HG02943 (cell line): ENCODE measurements at regions not wholly inside any gene's neighbourhood (a gene's known extent, or its start where the extent isn't known, plus 50 kb on each side); places are given as distances from the start of the nearest gene placed in this dataset.

Experiments used
- ATAC-seq: cut with Tn5 transposase; IDR thresholded peaks from one replicate; pipeline ENCODE4 v1.9.1; 2021; ENCODE audit warnings: mild to moderate bottlenecking, low read depth, moderate library complexity; ENCODE audit not compliant: unreplicated experiment

DNA sequence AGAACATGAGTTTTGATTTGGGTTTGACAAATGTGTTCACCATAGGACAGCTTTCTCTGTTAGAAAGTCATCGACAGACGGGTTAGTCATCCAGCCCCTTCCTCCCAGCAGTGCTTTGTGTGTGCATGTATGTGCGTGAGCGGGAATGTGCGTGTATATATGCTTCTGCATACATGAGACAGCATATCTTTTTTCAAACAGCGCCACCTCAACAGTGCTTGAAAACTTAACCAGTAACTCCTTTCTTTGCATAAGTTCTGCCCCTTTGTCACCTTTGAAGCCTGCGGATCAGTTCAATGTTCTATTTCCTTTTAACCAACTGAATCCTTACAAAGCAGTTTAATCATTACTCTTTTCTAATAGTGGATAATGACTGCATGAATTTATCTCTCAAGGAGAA, 351.4 kb downstream of the LPIN1 start:
- ATAC-seq = no peak

DNA sequence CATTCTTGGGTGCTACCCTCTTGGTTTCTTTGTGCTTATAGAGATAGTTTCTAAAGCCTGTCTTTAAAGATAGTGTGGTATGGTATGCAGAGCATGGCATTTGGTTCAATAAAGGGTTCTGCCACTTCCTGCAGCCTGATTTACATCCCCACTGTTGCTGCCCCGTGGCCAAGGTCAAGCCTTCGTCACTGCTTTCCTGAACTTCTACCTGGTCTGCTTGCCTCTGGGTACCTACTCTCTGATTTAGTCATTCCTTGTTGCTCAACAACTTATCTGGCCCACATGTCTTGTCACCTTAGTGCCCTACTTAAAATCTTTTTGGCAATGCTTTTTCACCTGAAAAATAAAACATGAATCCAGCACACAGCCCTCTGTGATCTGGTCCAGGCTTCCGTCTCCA, 352.9 kb downstream of the LPIN1 start:
- ATAC-seq = no peak

DNA sequence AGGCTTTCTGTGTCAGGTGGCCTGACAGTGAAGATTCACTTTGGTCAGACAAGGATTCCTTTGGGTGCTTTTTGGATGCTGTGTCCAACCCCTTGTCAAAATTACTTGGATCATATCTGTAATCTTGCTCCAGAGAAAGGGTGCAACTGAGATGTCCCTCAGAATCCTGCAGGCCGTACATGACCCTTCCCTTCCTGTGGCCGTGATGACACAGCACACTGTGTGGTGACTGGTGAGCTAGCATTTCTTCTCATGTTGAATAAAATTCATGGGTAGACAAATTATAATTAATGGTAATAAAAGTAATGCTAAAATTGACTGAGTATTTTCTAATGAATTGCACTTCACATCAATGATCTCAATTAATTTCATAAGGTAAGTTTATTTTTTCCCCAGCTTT, 356.2 kb downstream of the LPIN1 start:
- ATAC-seq = no peak

DNA sequence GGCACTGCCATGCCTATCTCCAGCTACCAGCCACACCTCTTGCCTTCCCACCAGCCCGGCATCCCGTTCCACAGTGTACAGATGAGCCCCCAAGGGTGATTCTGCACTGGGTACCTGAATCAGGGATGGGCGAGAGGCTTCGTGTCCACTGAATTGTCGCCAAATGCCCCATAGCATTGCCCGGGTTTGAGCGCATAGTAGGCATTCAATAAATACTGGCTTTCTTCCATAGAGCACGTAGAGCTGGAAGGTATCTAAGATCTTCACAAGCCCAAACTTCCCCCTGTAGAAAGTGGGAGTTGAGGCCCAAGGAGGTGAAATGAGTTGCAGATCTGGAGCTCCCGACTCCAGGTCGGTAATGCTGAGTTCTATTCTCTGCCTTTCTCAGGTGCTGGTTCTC, 358.7 kb downstream of the LPIN1 start:
- ATAC-seq = no peak

DNA sequence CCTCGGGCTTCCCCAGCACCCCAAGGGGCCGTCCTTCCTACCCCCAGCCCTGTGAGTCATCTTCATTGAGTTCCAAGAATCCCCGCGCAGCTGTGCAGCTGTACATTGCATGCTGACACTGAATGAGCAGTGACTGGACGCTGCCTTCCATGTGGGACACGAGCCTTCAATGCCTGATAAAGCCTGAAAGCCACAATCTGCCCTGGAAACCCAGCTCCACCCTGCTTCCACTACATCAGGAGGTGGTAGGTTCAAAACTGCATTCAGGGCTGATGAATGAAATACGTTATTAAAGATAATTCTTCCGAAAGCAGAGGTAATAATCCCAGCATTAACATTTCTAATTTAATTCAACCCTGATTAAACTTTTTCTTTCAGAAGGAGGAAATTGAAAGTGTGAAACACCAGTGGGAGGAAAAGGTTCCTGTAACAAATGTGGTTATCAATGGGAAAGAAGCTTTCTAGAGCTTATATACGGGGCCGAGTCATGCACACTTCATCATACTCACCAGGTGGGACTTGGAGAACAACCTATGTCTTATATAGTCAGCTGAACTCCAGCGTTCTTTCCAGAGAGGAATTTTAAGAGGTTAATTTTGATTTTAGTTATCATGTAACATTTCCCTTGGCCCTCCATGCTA, 360.1 kb downstream of the LPIN1 start:
- ATAC-seq = no peak

DNA sequence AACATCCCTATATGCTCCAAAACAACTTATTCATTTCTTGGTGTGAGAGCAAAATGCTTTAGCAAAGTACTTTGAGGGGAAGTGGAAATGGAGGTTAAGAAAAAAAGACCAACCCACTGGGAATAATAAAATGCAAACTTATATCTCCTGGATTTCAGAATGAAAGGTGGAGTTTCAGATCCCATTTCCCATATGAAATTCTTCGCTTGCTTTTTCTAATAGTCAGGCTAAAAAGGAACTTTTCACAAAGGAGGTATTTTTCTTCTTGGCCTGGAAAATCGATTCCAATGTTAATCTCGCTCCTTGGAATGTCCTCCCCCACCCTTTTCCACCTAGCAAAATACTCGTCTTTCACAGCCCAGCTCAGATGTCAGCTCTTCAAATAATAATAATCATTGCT, 360.9 kb downstream of the LPIN1 start:
- no peak for ATAC-seq

DNA sequence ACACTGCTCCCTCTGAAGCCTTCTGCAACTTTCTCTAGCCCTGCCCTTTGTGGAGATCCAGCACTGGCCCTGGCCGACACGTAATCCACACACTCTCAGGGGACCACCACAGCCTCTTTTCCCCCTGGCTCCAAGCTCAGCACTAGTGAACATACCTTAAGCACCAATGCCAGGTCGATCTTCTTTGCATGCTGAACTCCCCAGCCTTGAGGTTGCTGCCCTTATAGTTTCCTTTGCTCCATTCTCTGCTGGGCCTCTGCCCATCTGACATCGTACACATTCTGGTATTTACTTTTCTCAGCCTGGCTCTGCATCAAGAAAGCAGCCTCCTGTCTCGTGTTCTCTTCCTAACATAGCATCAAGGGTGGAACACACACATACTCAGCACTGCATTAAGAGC, 361.5 kb downstream of the LPIN1 start:
- ATAC-seq = no peak

DNA sequence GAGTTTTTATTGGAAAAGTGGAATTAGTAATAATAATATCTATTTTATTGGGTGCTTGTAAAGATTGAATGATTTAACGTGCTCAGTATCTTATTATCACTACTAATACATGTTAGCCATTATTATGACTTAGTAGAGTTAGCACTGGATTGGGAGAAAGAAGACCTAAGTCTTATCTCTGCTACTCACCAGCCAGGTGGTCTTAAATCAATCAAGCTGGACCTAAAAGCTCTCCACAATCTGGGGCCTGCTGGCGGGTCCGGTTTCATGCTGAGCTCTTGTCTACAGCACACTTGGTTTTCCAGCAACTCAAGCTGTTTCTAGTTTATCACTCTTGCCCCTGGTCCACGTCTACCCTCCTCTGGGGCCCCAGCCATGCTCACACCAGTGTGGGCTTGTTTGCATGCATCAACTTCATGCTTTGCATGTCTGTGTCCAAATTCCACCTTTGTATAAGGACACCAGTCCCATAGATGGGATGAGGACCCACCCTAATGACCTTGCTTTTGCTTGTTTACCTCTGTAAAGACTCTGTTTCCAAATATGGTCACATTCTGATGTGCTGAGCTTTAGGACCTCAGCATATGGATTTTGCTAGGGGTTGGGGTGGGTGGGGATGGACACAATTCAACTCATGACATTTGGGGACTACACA, 363.1 kb downstream of the LPIN1 start:
- no peak for ATAC-seq

DNA sequence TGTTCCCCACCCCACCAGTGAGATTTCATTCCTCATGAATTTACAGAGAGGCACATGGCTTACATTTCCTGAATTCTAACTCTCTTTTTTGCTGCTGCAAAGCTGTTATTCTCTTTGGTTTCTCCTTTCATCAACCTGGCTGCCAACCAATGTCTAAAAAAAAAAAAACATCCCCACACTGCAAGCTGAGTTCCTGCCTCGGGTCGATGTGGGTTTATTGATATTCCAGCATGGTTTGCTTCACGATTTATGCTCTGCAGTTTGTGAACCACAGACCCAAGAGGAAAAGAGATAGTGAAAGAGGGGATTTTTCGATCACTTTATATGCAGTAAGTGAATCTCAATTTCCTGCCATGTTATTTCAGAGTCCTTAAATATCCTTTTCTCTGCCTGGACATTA, 363.6 kb downstream of the LPIN1 start:
- ATAC-seq = no peak

DNA sequence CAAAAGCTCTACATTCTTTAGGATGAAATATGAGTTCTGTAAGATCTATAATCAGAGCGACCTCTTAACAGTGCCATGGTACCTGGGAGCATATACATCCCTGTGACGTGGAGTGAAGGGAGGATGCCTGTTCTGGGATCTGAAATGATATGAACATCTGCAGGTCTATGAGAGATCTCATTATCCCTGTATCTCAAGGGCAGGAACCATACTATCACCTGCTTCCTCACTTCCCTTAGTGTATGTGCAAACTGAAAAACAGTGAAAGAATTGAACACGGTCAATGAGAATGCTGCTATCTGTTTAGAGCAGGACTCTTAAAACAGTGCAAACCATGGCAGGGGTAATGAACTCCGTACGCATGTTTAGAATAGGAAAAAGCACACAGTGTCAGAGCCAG, 364.0 kb downstream of the LPIN1 start:
- ATAC-seq = no peak

DNA sequence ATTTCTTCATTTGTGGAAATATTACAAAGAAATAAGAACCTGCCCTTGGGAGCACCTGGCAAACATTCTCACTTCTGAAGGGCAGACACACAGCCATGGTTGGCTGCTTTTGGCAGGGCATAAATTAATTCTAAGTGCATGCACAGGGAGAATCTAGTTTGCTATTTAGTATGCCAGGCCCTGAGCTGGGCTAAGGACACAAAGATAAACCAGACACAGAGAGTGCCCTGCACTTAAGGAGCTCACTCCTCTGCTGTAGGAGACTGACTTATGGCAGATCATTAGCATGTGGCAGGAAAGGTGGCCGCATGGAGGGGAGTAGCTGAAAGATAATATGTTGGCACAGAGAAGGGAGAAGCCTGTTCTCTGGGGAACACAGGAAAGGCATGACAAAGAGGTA, 367.0 kb downstream of the LPIN1 start:
- ATAC-seq = no peak

DNA sequence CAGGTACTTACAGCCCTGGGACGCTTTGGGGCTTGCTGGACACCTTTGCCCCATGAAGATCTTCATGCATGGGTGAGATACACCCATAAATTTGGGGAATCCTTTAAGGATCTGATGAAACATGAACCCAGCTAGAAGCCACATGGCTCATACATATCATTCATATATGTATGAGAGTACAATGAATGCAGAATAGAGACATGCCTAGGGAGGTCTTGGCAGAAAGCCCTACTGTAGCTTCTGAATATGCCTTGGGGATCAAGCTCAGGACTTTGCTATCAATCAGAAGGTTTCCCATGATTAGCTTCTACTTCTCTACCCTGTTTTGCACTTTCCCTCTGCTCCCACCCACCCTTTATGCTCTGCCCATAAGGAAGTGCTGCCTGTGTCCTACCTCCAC, 368.4 kb downstream of the LPIN1 start:
- ATAC-seq = no peak

DNA sequence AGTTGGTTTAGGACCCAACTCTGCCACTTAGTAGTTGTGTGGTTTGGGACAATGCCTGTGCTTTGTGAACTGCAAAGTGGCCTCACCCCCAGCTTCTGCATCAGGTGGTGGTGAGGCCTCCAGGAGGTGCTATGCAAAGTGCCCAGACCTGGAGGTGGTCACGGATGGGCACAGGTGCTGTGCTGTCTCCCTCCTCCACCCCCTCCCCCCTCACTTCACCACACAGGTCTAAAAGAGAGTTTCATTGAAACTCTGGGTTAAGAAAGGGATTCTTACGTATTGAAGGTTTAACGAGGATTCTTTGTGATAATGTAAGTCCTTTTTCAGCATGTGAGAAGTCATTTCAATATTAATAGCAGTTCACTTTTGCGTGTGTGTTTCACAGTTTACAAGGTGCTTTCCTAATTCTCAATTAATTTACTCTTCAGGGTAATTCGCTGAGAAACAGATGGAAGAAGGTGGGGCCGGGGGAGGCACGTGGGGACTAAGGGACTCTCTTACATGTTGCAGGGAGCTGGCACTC, 369.9 kb downstream of the LPIN1 start:
- ATAC-seq = no peak

DNA sequence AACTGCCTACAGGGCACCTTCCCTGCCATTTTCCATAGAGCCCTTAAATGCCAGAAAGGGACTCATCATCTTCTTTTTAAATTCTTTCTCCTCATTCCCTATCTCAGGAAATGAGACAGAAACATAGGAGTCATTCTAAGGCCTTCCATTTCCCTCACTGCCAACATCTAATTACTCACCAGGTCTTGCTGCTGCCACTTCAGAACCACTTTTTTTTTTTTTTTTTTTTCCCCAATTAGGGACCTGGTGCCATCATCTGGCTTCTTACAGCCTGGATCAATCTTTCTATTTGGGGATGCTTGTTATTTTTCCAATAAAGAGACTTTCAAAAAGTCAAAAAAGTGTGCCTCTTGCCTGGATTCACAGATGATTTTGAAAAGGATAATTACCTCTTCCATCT, 373.4 kb downstream of the LPIN1 start:
- no peak for ATAC-seq

DNA sequence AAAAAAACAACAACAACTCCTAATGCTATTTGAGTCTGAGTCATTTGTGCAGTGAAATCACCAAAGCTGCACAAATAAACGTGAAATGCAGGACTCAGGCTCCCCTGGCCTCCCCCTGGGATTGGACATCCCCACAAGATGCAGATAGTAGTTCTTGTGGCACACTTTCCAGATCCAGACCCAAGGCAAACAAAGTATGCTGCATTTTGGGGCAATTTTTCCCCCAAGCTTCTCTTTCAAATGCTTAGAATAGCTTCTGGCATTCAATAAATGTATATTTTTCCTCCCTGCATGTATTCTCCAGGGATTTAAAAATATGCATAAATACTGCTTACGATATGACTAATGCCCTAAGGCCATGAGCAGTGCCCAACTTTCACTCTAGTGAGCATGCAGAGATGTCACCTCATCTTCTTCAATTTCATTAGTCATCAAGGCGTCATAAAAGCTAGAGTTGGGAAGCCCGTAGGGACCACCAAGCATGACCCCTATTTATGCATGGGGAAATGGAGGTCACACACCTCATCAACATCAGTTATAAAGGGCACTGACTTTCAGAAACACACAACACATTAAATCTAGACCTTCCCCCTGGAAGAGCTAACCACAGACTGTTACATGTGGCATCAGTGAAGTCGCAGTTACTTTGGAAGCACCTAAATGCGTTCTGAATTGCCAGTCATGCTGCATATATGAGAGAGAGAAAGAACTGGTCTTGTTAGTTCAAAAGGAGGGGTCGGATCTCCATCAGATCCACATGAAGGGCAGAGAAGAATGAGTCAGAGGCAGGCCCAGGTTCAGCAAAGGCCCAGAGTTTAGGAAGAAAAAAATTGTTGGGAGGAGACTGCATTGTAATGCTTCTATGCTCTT, 374.1 kb downstream of the LPIN1 start:
- ATAC-seq = no peak

DNA sequence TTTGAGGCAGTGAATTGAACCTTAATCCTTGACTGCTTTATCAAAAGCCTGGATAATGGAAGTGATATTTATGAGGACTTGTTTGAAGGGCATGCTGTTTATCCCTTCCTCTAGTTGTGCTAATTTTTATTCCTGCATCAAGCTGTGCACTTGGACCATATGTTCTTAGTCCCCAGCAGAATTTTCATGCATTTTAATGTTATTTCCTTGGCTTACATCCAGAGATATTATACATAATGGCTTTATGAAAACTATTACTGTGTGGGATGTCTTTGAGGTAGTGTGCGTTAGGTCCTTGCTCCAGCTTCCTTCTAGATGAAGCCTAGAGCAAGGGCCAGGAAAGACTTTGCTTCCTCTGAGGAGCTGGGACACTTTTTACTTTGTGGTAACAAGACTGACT, 378.4 kb downstream of the LPIN1 start:
- no peak for ATAC-seq

DNA sequence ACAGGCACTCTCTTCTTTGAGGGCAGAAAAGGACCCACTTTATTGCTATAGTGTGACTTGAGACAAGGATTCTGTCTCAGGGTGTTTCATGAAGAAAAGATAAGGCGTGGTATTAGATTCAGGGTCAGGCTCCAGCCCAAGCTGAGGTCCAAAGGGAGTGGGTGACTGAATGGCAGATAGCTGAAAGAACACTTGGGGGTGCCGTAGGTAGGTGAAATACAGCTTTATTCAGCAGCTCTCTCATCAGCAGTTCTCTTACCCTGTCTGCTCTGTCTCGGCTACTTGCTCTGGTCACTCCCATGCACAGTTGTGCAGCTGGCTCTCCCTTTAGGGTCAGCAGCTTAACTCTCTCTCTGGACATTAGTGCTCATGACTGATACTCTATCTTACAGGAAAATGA, 379.9 kb downstream of the LPIN1 start:
- no peak for ATAC-seq

DNA sequence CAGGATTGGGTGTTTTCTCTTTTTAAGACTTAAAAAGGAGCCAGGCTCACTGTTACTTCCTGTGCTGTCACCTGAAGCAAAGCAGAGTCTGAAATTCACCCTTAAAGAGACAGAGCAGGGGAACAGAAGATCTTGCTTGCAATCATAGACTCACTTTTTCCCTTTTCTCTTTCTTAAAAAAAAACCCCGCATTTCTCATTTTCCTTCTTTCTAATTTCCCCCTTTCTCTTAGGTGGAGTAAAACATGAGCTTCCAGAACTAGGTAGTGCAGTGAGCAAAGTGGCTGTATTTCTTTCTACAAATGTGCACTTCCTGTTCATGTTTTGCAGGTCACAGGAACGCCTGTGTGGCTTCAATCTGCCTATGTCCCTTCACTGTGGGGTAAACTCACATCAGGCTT, 381.2 kb downstream of the LPIN1 start:
- no peak for ATAC-seq

DNA sequence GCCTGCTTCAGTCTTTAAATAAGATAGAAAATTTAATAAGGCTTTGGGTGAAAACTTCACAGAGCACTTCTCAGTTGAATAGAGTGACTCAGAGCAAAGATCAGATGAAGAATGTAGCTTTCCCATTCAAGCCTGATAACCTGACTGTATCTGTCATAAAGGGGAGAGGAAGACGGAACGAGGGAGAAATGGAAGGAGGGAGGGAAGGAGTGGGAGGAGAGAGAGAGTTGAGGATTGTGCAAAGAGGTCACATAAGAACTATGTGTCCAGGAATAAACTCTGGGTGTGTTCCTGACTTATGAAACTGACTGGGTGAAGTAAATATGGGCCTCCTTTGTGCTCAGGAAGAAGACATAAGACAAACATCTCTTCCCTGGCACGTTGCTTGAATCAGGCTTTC, 385.5 kb downstream of the LPIN1 start:
- ATAC-seq = no peak

DNA sequence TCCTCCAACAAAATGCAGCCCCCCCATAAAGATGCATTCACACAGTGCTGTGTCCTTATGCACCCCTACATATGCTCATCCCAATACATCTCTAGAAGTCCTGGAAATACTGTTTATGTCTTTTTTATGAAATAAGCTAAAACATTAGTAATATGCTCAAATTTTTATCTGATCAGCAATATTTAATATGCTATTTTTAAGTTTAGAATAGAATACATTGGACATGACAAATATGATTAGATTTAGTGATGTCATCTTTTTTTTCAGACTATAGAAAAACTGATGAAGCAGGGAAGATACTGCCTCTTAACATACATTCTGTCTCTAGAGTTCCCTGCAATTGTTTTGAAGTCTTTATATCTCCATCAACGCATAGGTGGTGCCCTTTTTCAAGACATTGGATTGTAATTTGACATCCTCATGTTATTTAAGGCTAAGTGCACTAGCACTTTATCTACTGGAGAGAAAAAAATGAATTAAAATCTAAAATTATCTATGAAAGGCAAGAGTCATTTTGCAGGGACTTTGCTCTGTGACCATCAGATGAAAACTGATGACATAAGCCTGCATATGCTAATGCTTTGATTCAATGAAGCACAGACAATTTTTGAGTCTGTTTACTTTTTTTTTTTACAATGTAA, 395.3 kb downstream of the LPIN1 start:
- no peak for ATAC-seq

DNA sequence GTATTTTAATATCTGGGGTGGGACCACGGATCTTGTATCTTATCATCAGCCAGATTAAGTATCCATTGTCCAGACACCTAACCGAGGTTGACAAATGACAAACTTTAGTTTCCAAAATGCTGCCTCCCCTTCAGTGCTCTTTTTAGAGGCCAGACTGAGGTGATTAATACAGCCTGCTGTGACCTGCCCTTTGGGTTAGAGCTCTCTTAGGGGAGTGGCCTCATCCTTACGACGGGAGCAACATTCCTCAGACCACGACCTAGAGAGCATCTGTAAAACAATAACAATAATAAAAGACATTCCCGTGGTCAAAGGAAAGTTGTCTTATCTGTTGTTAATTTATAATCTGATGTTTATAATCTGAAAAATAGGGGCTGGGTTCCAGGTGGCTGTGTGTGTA, 405.3 kb downstream of the LPIN1 start:
- no peak for ATAC-seq
